DOHH2 (cell line): ENCODE measurements at regions not wholly inside any gene's neighbourhood (a gene's known extent, or its start where the extent isn't known, plus 50 kb on each side); places are given as distances from the start of the nearest gene placed in this dataset.

ENCODE experiments used
- H3F3A ChIP-seq: fragments of 200-600 bp; sonication (generic), shearing (Covaris generic); 2 replicates; pipeline ENCODE4 v1.6.0; 2016; ENCODE audit warnings: antibody characterized with exemption, mild to moderate bottlenecking; ENCODE audit not compliant: control insufficient read depth, insufficient read depth
- H3K27ac ChIP-seq: fragments of 200-600 bp; sonication (generic); 2 replicates; pipeline ENCODE4 v1.5.1; 2014; ENCODE audit warnings: low read depth, mild to moderate bottlenecking, low read length, moderate library complexity
- H3K27me3 ChIP-seq: fragments of 200-600 bp; sonication (generic); 2 replicates; pipeline ENCODE4 v1.6.1; 2014; ENCODE audit warnings: mild to moderate bottlenecking, low read length, mixed read lengths; ENCODE audit not compliant: control insufficient read depth
- H3K36me3 ChIP-seq: fragments of 200-600 bp; sonication (generic); 2 replicates; pipeline ENCODE4 v1.6.1; 2014; ENCODE audit warnings: mild to moderate bottlenecking, low read length, moderate library complexity, mixed read lengths; ENCODE audit not compliant: control insufficient read depth
- H3K4me1 ChIP-seq: fragments of 200-600 bp; sonication (generic); 2 replicates; pipeline ENCODE4 v1.6.1; 2014; ENCODE audit warnings: mild to moderate bottlenecking, low read length, mixed read lengths; ENCODE audit not compliant: control insufficient read depth
- H3K4me2 ChIP-seq: fragments of 200-600 bp; sonication (generic); 2 replicates; pipeline ENCODE4 v1.6.0; 2014; ENCODE audit warnings: mild to moderate bottlenecking, low read length, moderate library complexity
- H3K4me3 ChIP-seq: fragments of 200-600 bp; sonication (generic); 2 replicates; pipeline ENCODE4 v1.5.1; 2014; ENCODE audit warnings: mild to moderate bottlenecking, low read length, mixed read lengths
- H3K79me2 ChIP-seq: fragments of 200-600 bp; sonication (generic); 2 replicates; pipeline ENCODE4 v1.6.1; 2014; ENCODE audit warnings: mild to moderate bottlenecking, low read length, mixed read lengths; ENCODE audit not compliant: control insufficient read depth
- H3K9me2 ChIP-seq: fragments of 200-600 bp; sonication (generic); replicated peaks from 2 replicates; pipeline ENCODE4 v1.6.1; 2014; ENCODE audit warnings: mild to moderate bottlenecking, low read length, mixed read lengths; ENCODE audit not compliant: control insufficient read depth
- H3K9me3 ChIP-seq: fragments of 200-600 bp; sonication (generic); 2 replicates; pipeline ENCODE4 v1.6.1; 2014; ENCODE audit warnings: antibody characterized with exemption, low read length, mixed read lengths; ENCODE audit not compliant: control insufficient read depth, insufficient read depth
- H4K20me1 ChIP-seq: fragments of 200-600 bp; sonication (generic); 2 replicates; pipeline ENCODE4 v1.6.0; 2014; ENCODE audit warnings: low read depth, mild to moderate bottlenecking, antibody characterized with exemption, low read length, moderate library complexity; ENCODE audit not compliant: control insufficient read depth, insufficient read depth
- EZH2phosphoT487 ChIP-seq: fragments of 200-600 bp; sonication (generic); IDR thresholded peaks from 2 replicates; pipeline ENCODE4 v1.6.1; 2017; ENCODE audit warnings: borderline replicate concordance, mild to moderate bottlenecking, antibody characterized with exemption, low read length, moderate library complexity, mixed read lengths
- TF ChIP-seq, protein P1 (sequence below): fragments of 200-600 bp; sonication (generic); IDR thresholded peaks from one replicate; pipeline ENCODE4 v1.5.1; 2014; ENCODE audit warnings: antibody characterized with exemption, mild to moderate bottlenecking, low read depth, low read length; ENCODE audit not compliant: poor library complexity, severe bottlenecking

DNA sequence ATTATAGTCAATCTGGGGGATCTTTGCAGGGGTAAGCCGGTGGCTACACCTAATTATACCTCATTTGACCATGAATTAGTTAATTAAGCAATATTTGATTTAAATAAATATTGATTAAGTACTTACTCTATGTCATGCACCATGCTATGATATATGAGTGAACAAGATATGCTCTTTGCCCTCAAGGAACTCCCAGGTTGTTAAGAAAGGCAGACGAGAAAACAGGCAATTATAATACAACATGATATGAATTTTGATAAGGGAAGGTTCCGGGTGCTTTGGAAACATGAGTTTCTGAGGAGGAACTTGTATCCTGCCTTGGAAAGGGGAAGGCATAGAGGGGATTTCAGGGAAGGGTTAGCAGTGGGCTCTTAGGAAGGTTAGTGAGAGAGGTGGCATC lies 412.9 kb downstream of the WDR72 start:
- Histone ChIP-seq H3K4me2 (no peak overlapping the region), H3K36me3 (no peaks in the 10 kb centered on the region), H3K27me3 (no peaks in the 10 kb centered on the region), H3K4me1 (no peaks in the 10 kb centered on the region), H4K20me1 (no peaks in the 10 kb centered on the region), H3K4me3 (no peak overlapping the region), H3K9me3 (no peaks in the 10 kb centered on the region), H3K79me2 (no peaks in the 10 kb centered on the region), H3K27ac (no peak overlapping the region), H3K9me2 (no peaks in the 10 kb centered on the region), H3F3A (no peaks in the 10 kb centered on the region)
- TF ChIP-seq EZH2phosphoT487, result no peak
- TF ChIP-seq, protein P1, sequence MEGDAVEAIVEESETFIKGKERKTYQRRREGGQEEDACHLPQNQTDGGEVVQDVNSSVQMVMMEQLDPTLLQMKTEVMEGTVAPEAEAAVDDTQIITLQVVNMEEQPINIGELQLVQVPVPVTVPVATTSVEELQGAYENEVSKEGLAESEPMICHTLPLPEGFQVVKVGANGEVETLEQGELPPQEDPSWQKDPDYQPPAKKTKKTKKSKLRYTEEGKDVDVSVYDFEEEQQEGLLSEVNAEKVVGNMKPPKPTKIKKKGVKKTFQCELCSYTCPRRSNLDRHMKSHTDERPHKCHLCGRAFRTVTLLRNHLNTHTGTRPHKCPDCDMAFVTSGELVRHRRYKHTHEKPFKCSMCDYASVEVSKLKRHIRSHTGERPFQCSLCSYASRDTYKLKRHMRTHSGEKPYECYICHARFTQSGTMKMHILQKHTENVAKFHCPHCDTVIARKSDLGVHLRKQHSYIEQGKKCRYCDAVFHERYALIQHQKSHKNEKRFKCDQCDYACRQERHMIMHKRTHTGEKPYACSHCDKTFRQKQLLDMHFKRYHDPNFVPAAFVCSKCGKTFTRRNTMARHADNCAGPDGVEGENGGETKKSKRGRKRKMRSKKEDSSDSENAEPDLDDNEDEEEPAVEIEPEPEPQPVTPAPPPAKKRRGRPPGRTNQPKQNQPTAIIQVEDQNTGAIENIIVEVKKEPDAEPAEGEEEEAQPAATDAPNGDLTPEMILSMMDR, result no peak

DNA sequence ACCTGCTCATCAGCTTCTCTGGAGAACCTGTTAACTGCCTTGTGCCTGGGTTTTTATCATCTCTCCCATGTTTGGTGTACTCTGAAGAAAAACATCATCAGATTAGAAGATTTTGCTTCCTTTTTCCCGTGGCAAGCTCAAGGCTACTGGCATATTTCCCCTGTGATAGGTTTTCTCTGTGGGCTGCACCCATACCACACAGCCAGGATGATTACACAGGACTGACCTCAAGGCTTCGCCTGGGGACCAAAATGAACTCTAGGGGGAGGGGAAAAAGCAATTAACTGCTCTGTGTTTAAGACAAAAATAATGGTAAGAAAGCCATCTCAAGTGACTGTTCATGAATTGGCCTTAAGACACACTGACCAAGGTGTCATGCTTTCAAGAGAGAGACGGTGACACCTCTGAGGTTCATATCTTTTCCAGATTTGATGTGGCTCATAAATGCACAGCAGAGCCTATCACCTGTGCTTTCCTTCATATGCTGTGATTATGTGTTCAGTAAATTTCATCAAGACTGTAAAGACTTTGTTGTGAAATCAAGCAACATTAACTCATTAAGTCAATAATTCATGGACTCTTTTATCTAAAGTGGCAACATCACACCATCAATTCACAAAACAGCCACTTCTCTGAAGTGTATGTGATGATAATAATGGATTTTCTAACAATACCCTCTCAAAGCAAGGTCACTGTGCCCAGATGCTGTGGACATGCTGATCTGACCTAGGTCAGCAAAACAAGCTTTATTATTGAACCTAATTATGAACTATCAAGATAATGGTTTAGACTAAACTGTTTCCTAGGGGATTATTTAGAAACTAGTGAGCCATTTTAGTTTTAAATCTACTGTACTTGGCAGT lies 427.9 kb downstream of the WDR72 start:
- Histone ChIP-seq H3K4me2 (no peak overlapping the region), H3K9me3 (no peaks in the 10 kb centered on the region), H4K20me1 (no peaks in the 10 kb centered on the region), H3K79me2 (no peaks in the 10 kb centered on the region), H3K4me3 (no peak overlapping the region), H3K27me3 (0 out of 2 replicates have a peak, but pooled peaks cover 3% of the 10 kb centered on the region), H3K36me3 (no peaks in the 10 kb centered on the region), H3K4me1 (no peaks in the 10 kb centered on the region), H3F3A (no peaks in the 10 kb centered on the region), H3K27ac (no peak overlapping the region), H3K9me2 (no peaks in the 10 kb centered on the region)
- TF ChIP-seq EZH2phosphoT487, result no peak
- TF ChIP-seq, protein P1, result no peak

DNA sequence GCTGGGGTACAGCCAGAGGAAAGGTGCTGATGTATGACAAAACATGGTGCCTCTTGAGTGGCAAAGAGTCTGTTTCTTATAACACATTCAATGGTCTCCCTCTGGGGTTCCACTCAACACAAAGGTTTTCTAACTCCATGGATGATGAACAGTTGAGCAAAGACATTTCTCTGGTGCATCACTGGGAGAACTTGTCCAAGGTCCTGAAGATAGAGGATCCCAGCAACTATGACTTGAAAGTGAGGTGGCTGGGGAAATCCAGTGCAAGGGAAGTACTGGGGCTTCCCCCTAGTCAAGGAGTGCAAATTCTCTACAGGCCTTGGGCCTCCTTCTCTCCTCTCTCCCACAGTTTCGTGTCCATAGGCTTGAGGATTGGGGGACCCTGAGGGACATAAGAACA lies 431.1 kb downstream of the WDR72 start:
- Histone ChIP-seq H3K4me3 (no peak overlapping the region), H3K4me2 (no peak overlapping the region), H4K20me1 (no peaks in the 10 kb centered on the region), H3K27me3 (0 out of 2 replicates have a peak, but pooled peaks cover 3% of the 10 kb centered on the region), H3K9me3 (no peaks in the 10 kb centered on the region), H3K36me3 (no peaks in the 10 kb centered on the region), H3K9me2 (no peaks in the 10 kb centered on the region), H3K79me2 (no peaks in the 10 kb centered on the region), H3K27ac (no peak overlapping the region), H3F3A (no peaks in the 10 kb centered on the region), H3K4me1 (no peaks in the 10 kb centered on the region)
- no peak for TF ChIP-seq EZH2phosphoT487
- TF ChIP-seq, protein P1, result no peak
